ENCODE measurements at regions not wholly inside any gene's neighbourhood (a gene's known extent, or its start where the extent isn't known, plus 50 kb on each side); places are given as distances from the start of the nearest gene placed in this dataset.

DNA sequence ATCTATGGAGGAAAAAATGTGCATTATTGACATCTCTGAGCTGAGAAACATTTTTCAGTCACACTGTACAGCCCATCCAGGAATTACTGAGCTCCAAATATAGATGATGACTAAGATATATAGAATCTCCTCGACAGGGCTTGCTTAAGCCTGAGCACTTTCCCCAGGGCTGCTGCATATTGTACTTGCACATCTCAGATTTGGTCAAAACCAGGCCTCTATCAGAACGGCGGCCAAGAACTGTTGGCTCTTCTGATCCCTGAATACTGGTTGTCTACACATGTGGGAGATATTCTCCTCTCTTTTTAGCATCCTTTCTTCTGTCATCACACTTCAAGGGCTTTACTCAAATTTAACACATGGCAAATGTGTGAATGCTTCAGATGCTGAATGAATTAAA is 201.5 kb upstream of the SLC35G4 start (continued):
- TF ChIP-seq GLI4 (CRISPR knock-in tag; IDR thresholded peaks at IDR 0.05; ENCODE audit: borderline replicate concordance), result no peak
- TF ChIP-seq ZNF224 (CRISPR knock-in tag; IDR thresholded peaks at IDR 0.05), result no peak
- no peak for TF ChIP-seq CREB1 (IDR thresholded peaks at IDR 0.05)
- no peak for TF ChIP-seq CREB1 (CRISPR knock-in tag; IDR thresholded peaks at IDR 0.05)

DNA sequence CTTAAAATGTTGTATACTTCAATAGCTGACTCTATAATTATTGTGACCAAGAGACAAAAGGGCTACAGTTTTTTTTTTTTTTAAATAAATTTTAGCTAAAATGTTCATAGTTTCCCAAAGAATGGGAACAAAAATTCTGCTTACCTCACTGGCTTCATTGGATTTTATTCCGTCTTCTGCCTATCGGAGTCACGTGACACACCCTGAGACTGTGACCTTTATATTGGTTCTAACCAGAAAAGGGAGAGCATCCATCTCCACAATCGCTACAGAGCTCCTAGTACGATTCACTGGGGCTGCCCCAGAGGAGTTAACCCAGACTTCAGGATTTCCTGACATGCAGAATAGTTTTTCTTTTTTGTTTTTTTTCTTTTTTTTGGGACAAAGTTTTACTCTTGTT is 203.6 kb upstream of the SLC35G4 start:
- Histone ChIP-seq H4K20me1 (ENCODE audit: insufficient read depth, low read length) (no peaks in the 10 kb centered on the region), H3K36me3 (replicated peaks in 1 of 2; ENCODE audit: control insufficient read depth in 1 of 2, insufficient read depth in 2 of 2, low read length in 2 of 2) (no peaks in the 10 kb centered on the region), H3K27me3 (ENCODE audit: control insufficient read depth in 1 of 2, insufficient read depth in 2 of 2, low read length in 2 of 2) (no peaks in the 10 kb centered on the region; a peak in 2 of 5 replicates), H3K9me3 (ENCODE audit: low read length) (no peaks in the 10 kb centered on the region), H3K27ac (ENCODE audit: extremely low read length, insufficient read depth, low read length) (no peak overlapping the region), H3K4me3 (replicated peaks in 1 of 3; ENCODE audit: insufficient read depth in 1 of 3, low read depth in 2 of 3, low read length in 3 of 3) (no peak overlapping the region), H3K4me2 (ENCODE audit: low read depth, low read length) (no peak overlapping the region), H3K9ac (ENCODE audit: insufficient read depth, low read depth, low read length) (no peak overlapping the region), H3K79me2 (ENCODE audit: insufficient read depth, low read length) (no peaks in the 10 kb centered on the region), H2AFZ (ENCODE audit: low read length) (no peak overlapping the region), H3K4me1 (ENCODE audit: insufficient read depth, low read length) (peaks cover 18% of the 10 kb centered on the region)
- FAIRE-seq (no peak), DNase-seq (ENCODE audit: low spot score) (no peak), ATAC-seq (no peak)
- BruUV-seq (replicated peaks), result no TSS peak
- ChIA-PET POLR2A (no interaction called here), CTCF (ENCODE audit: low intra/inter-chr PET ratio, low total read pairs) (interaction anchor here (0.7 kb wide), 1 partner anchor 27 kb away, joined by 3 read pairs; no protein-coding TSS in a partner anchor)
- in situ Hi-C loops (cut with HindIII; ENCODE audit: extremely low pct_ligation_motif_present, low pct_unique_long_range_greater_than_20kb) (no loop called here), intact Hi-C loops (cut with micrococcal nuclease; ENCODE audit: unreplicated experiment) (loop anchor here (5.0 kb wide), 1 partner anchor 96 kb away; no protein-coding TSS in a partner anchor)
- no peak for TF ChIP-seq ZNF672 (CRISPR knock-in tag; IDR thresholded peaks at IDR 0.05)
- TF ChIP-seq MIER2 (CRISPR knock-in tag; IDR thresholded peaks at IDR 0.05), result no peak
- TF ChIP-seq RAD51 (IDR thresholded peaks at IDR 0.05; ENCODE audit: borderline replicate concordance), result peak; percentile 57; the same call in 1 of the 2 replicates
- TF ChIP-seq PHF21A (CRISPR knock-in tag; IDR thresholded peaks at IDR 0.05), result no peak
- no peak for TF ChIP-seq GTF2F1 (IDR thresholded peaks at IDR 0.05; ENCODE audit: low read length)
- no peak for TF ChIP-seq ZNF430 (CRISPR knock-in tag; IDR thresholded peaks at IDR 0.05)
- TF ChIP-seq SPEN (CRISPR knock-in tag; IDR thresholded peaks at IDR 0.05; ENCODE audit: low read depth), result no peak
- TF ChIP-seq MYC (CRISPR knock-in tag; IDR thresholded peaks at IDR 0.05; ENCODE audit: borderline replicate concordance), result no peak
- 72% methylated on average over 5 of the region's 5 CpGs for WGBS (ENCODE audit: low lambda C conversion rate)
